Cardiac muscle cell (in vitro differentiated cells and primary cell): ENCODE measurements at regions not wholly inside any gene's neighbourhood (a gene's known extent, or its start where the extent isn't known, plus 50 kb on each side); places are given as distances from the start of the nearest gene placed in this dataset.

Experiments
- DNase-seq, 2 donors: peaks; one replicate each; pipeline versions ENCODE4 v3.0.0 to v3.0.0-alpha.2; 2010 to 2017; ENCODE audit warnings: low read depth in 1 of 2, low spot score in 1 of 2
- H3K27ac ChIP-seq: fragments of 200-600 bp; sonication (generic); 2 replicates; pipeline ENCODE4 v1.5.1; 2016
- H3K27me3 ChIP-seq: fragments of 200-600 bp; sonication (generic); 2 replicates; pipeline ENCODE4 v1.6.0; 2016; ENCODE audit warnings: control low read depth
- H3K36me3 ChIP-seq: fragments of 200-600 bp; sonication (generic); 2 replicates; pipeline ENCODE4 v1.5.1; 2016; ENCODE audit warnings: control low read depth
- H3K4me1 ChIP-seq: fragments of 200-600 bp; sonication (generic); 2 replicates; pipeline ENCODE4 v1.8.1; 2017; ENCODE audit warnings: low read depth, mild to moderate bottlenecking, mixed run types
- H3K4me3 ChIP-seq: fragments of 200-600 bp; sonication (generic); 2 replicates; pipeline ENCODE4 v1.5.1; 2016; ENCODE audit warnings: mild to moderate bottlenecking
- H3K9me3 ChIP-seq: fragments of 200-600 bp; sonication (generic); 2 replicates; pipeline ENCODE4 v1.5.1; 2017; ENCODE audit warnings: low read depth, mild to moderate bottlenecking, control low read depth
- TF ChIP-seq, protein P1 (sequence below): IDR thresholded peaks from 2 replicates; pipeline ENCODE4 v1.5.1; 2012; ENCODE audit warnings: low read depth, mild to moderate bottlenecking, low read length

DNA sequence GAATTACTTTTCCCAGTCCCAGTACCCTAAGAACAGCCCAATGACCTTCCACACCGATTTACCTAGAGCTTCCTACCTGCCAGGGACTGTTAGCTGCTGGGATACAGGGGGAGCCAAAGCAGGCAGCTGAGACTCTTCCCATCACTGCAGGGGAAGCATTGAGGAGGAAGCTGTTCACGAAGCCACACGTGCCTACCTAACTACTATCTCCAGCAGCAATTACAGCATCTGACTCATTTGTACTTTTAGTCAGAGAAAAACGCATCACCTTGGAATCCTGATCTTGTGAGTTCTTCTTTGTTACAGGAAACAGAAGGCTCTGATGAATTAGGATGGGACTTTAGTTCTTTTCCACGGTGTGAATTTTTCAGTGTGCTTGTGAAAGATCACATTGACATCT is 113.7 kb upstream of the DHX40 start:
- peak in 1 of 2 donors; percentile 32 for DNase-seq
- H3K4me3 ChIP-seq: no peak overlapping the region

DNA sequence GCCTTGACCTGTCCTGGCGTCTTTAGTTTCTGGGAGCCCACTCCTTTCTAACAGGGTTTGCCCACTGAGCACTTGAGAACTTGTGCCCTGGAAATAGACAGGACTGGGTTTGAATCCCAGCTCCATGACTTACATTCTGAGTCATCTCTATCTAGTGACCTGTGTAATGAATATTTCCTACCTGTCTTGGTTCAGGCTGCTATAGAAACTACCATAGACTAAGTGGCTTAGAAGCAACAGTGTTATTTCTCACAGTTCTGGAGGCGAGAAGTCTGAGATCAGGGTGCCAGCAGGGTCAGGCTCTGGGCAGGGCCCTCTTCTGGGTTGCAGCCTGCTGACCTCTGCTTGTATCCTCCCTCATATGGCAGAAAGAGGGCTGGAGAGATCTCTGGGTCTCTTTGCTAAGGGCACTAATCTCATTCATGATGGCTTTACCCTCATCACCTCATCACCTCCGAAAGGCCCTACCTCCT is 110.7 kb upstream of the DHX40 start:
- Histone ChIP-seq H3K4me1 (no peaks in the 10 kb centered on the region), H3K27me3 (no peaks in the 10 kb centered on the region), H3K4me3 (no peak overlapping the region), H3K9me3 (no peaks in the 10 kb centered on the region), H3K36me3 (no peaks in the 10 kb centered on the region), H3K27ac (no peak overlapping the region)
- TF ChIP-seq, protein P1, sequence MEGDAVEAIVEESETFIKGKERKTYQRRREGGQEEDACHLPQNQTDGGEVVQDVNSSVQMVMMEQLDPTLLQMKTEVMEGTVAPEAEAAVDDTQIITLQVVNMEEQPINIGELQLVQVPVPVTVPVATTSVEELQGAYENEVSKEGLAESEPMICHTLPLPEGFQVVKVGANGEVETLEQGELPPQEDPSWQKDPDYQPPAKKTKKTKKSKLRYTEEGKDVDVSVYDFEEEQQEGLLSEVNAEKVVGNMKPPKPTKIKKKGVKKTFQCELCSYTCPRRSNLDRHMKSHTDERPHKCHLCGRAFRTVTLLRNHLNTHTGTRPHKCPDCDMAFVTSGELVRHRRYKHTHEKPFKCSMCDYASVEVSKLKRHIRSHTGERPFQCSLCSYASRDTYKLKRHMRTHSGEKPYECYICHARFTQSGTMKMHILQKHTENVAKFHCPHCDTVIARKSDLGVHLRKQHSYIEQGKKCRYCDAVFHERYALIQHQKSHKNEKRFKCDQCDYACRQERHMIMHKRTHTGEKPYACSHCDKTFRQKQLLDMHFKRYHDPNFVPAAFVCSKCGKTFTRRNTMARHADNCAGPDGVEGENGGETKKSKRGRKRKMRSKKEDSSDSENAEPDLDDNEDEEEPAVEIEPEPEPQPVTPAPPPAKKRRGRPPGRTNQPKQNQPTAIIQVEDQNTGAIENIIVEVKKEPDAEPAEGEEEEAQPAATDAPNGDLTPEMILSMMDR: no peak
- DNase-seq: no peak

More for the DNA sequence above, 113.7 kb upstream of the DHX40 start:
- no peaks in the 10 kb centered on the region for H3K9me3 ChIP-seq
- H3K4me1 ChIP-seq: no peaks in the 10 kb centered on the region
- no peaks in the 10 kb centered on the region for H3K36me3 ChIP-seq
- H3K27ac ChIP-seq: no peak overlapping the region
- H3K27me3 ChIP-seq: no peaks in the 10 kb centered on the region
- TF ChIP-seq, protein P1: no peak

- no peak for DNase-seq
- H3K4me1 ChIP-seq: no peaks in the 10 kb centered on the region
- no peak overlapping the region for H3K4me3 ChIP-seq
- no peaks in the 10 kb centered on the region for H3K9me3 ChIP-seq
- no peak overlapping the region for H3K27ac ChIP-seq
- H3K27me3 ChIP-seq: no peaks in the 10 kb centered on the region
- no peaks in the 10 kb centered on the region for H3K36me3 ChIP-seq
- TF ChIP-seq, protein P1: no peak
Observed at GRCh38 chr17:59456428-59456827, 109.0 kb upstream of the DHX40 start.

DNA sequence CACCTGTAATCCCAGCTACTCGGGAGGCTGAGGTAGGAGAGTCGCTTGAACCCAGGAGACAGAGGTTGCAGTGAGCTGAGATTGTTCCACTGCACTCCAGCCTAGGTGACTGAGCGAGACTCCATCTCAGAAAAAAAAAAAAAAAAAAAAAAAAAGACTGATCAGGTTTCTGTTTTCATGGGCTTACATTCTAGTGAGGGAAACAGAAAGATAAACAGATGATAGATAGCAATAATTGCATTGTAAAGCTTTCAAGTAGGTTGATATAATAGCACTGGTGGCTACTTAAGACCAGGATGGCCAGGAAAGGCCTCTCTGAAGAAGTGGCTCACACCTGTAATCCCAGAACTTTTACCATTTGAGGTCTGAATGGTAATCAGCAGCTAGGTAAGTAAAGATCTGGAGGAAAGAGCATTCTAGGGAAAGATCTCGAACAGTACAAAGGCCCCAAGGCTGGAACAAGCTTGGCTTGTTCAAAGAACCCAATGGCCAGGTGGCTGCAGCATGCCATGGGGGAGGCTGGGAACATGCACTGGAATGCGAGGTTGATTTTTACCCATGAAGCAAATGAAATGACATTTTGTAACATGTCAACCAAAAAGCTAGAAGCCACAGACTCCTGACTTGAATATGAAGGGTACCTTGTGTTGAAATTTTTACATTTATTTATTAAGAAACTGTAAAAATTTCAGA is 108.3 kb upstream of the DHX40 start:
- DNase-seq: no peak
- Histone ChIP-seq H3K4me1 (peaks cover 3% of the 10 kb centered on the region), H3K27ac (no peak overlapping the region), H3K27me3 (no peaks in the 10 kb centered on the region), H3K9me3 (no peaks in the 10 kb centered on the region), H3K36me3 (no peaks in the 10 kb centered on the region), H3K4me3 (no peak overlapping the region)
- TF ChIP-seq, protein P1: no peak

GRCh38 chr17:59462385-59462784 is 103.0 kb upstream of the DHX40 start:
- DNase-seq: no peak
- Histone ChIP-seq H3K4me3 (no peak overlapping the region), H3K4me1 (peaks cover 8% of the 10 kb centered on the region), H3K9me3 (no peaks in the 10 kb centered on the region), H3K27me3 (no peaks in the 10 kb centered on the region), H3K27ac (peak overlapping the region; percentile 63), H3K36me3 (no peaks in the 10 kb centered on the region)
- TF ChIP-seq, protein P1: no peak
